Stomach (tissue), 4 donors: ENCODE measurements at regions not wholly inside any gene's neighbourhood (a gene's known extent, or its start where the extent isn't known, plus 50 kb on each side); places are given as distances from the start of the nearest gene placed in this dataset.

Experiments
- EP300 ChIP-seq: sonication (generic); formaldehyde crosslinking; IDR thresholded peaks from one replicate; pipeline ENCODE4 v1.6.1; 2017; ENCODE audit warnings: antibody characterized with exemption
- POLR2A ChIP-seq, 4 donors: fragments of 450-650 bp; IDR thresholded peaks; one replicate each; pipeline ENCODE4 v1.6.1; 2016; ENCODE audit warnings: antibody characterized with exemption in 4 of 4, control low read depth in 2 of 4, mild to moderate bottlenecking in 1 of 4, moderate library complexity in 1 of 4
- TF ChIP-seq, protein P1 (sequence below), 7 experiments: fragments of 450-650 bp in 4 of 7; fragments of 200-600 bp in 3 of 7; sonication (generic) in 3 of 7; IDR thresholded peaks; one replicate each; pipeline ENCODE4 v1.5.1; 2016 to 2019; ENCODE audit warnings: antibody characterized with exemption in 7 of 7, control low read depth in 2 of 7, mild to moderate bottlenecking in 1 of 7

DNA sequence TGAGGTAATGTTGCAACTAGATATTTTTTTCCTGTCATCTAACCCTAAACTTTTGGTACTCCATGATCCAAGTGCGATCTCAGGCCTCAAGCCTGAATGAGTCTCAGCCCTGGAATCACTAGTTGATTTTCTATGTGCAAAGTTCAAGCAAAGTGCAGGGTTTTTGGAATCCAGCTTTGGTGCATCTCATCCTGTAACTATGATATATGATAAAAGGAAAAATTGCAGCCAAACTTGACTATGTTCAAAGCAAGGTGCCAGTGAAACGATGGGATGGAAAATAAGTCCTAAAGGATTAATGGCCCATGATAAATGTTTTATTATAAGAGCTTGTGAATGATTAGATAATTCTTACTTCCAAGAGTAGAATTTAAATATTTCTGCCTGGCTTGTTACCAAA, 78.9 kb upstream of the NT5C1B start:
- TF ChIP-seq, protein P1, sequence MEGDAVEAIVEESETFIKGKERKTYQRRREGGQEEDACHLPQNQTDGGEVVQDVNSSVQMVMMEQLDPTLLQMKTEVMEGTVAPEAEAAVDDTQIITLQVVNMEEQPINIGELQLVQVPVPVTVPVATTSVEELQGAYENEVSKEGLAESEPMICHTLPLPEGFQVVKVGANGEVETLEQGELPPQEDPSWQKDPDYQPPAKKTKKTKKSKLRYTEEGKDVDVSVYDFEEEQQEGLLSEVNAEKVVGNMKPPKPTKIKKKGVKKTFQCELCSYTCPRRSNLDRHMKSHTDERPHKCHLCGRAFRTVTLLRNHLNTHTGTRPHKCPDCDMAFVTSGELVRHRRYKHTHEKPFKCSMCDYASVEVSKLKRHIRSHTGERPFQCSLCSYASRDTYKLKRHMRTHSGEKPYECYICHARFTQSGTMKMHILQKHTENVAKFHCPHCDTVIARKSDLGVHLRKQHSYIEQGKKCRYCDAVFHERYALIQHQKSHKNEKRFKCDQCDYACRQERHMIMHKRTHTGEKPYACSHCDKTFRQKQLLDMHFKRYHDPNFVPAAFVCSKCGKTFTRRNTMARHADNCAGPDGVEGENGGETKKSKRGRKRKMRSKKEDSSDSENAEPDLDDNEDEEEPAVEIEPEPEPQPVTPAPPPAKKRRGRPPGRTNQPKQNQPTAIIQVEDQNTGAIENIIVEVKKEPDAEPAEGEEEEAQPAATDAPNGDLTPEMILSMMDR (IDR thresholded peaks at IDR 0.05), result no peak
- TF ChIP-seq EP300, result no peak
- TF ChIP-seq POLR2A (IDR thresholded peaks at IDR 0.05), result no peak
